ENCODE measurements at regions not wholly inside any gene's neighbourhood (a gene's known extent, or its start where the extent isn't known, plus 50 kb on each side); places are given as distances from the start of the nearest gene placed in this dataset.
A peak's percentile ranks its signal among the peaks of the same experiment; 100 is the strongest.

GRCh38 chr11:70717936-70718595 is 319.7 kb downstream of the CTTN start:
- H3K4me2 ChIP-seq (ENCODE audit: low read length), result peak overlapping the region; percentile 53
- H2AFZ ChIP-seq (ENCODE audit: low read depth, low read length), result no peak overlapping the region
- H3K9ac ChIP-seq (ENCODE audit: low read length), result peak overlapping the region; percentile 58
- no peaks in the 10 kb centered on the region for H3K36me3 ChIP-seq (ENCODE audit: insufficient read depth, low read length)
- H3F3A ChIP-seq (ENCODE audit: insufficient read depth, low read length, poor library complexity, severe bottlenecking), result no peaks in the 10 kb centered on the region
- H3K27ac ChIP-seq (ENCODE audit: low read length), result peak overlapping the region; percentile 90
- no peaks in the 10 kb centered on the region for H3K9me3 ChIP-seq (ENCODE audit: low read length)
- H3K9me2 ChIP-seq (ENCODE audit: insufficient read depth, low read length), result no peaks in the 10 kb centered on the region
- H3K27me3 ChIP-seq (ENCODE audit: insufficient read depth, low read depth, low read length), result no peaks in the 10 kb centered on the region
- TF ChIP-seq MXI1 (conservative IDR thresholded peaks at IDR 0.05; ENCODE audit: poor library complexity, severe bottlenecking), result no peak
- no peak for TF ChIP-seq TAF1 (IDR thresholded peaks at IDR 0.05; ENCODE audit: low read depth)
- peak; percentile 84 for TF ChIP-seq EP300 (conservative IDR thresholded peaks at IDR 0.05; ENCODE audit: poor library complexity, severe bottlenecking)
- TF ChIP-seq POLR2AphosphoS5 (IDR thresholded peaks at IDR 0.05), result peak; percentile 81
- peak; percentile 34 for TF ChIP-seq RAD21 (conservative IDR thresholded peaks at IDR 0.05)
- no peak for TF ChIP-seq EZH2 (IDR thresholded peaks at IDR 0.05; ENCODE audit: borderline replicate concordance, insufficient read depth, low read length, poor library complexity, severe bottlenecking)
- no peak for TF ChIP-seq SMC3 (conservative IDR thresholded peaks at IDR 0.05; ENCODE audit: poor library complexity)
- TF ChIP-seq, protein P1, sequence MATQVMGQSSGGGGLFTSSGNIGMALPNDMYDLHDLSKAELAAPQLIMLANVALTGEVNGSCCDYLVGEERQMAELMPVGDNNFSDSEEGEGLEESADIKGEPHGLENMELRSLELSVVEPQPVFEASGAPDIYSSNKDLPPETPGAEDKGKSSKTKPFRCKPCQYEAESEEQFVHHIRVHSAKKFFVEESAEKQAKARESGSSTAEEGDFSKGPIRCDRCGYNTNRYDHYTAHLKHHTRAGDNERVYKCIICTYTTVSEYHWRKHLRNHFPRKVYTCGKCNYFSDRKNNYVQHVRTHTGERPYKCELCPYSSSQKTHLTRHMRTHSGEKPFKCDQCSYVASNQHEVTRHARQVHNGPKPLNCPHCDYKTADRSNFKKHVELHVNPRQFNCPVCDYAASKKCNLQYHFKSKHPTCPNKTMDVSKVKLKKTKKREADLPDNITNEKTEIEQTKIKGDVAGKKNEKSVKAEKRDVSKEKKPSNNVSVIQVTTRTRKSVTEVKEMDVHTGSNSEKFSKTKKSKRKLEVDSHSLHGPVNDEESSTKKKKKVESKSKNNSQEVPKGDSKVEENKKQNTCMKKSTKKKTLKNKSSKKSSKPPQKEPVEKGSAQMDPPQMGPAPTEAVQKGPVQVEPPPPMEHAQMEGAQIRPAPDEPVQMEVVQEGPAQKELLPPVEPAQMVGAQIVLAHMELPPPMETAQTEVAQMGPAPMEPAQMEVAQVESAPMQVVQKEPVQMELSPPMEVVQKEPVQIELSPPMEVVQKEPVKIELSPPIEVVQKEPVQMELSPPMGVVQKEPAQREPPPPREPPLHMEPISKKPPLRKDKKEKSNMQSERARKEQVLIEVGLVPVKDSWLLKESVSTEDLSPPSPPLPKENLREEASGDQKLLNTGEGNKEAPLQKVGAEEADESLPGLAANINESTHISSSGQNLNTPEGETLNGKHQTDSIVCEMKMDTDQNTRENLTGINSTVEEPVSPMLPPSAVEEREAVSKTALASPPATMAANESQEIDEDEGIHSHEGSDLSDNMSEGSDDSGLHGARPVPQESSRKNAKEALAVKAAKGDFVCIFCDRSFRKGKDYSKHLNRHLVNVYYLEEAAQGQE (IDR thresholded peaks at IDR 0.05; ENCODE audit: borderline replicate concordance), result peak; percentile 55
- no peak for TF ChIP-seq CTCF (IDR thresholded peaks at IDR 0.05; ENCODE audit: poor library complexity, severe bottlenecking)
- no peaks in the 10 kb centered on the region for H4K20me1 ChIP-seq (ENCODE audit: insufficient read depth)
- H3K79me2 ChIP-seq (replicated peaks; ENCODE audit: insufficient read depth, low read length), result peaks cover 18% of the 10 kb centered on the region
- H3K4me3 ChIP-seq (ENCODE audit: low read length), result peak overlapping the region; percentile 54

DNA sequence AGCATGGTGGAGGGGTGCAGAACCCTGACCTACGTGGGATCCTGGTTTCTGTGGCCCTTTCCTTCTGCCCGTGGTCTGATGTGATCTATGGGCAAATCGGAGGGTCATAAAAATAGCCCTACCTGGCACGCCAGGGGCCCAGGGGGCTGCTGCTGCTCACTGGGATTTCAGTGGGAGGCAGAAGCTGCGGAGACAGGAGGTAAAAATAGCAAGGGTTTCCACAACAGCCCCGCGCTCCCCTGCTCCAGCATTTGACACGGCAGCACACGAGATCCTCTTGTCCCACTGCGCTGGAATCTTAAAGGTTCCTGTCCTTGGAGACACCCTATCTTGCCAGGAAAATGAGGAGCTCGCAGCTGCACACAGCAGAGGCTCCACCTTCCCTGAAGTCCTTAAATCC is 321.2 kb downstream of the CTTN start:
- H3K27ac ChIP-seq (ENCODE audit: low read length), result peak overlapping the region; percentile 90
- peaks cover 18% of the 10 kb centered on the region for H3K79me2 ChIP-seq (replicated peaks; ENCODE audit: insufficient read depth, low read length)
- H3K27me3 ChIP-seq (ENCODE audit: insufficient read depth, low read depth, low read length), result no peaks in the 10 kb centered on the region
- no peak for TF ChIP-seq SMC3 (conservative IDR thresholded peaks at IDR 0.05; ENCODE audit: poor library complexity)
- no peaks in the 10 kb centered on the region for H3K36me3 ChIP-seq (ENCODE audit: insufficient read depth, low read length)
- H3K9ac ChIP-seq (ENCODE audit: low read length), result peak overlapping the region; percentile 10
- H2AFZ ChIP-seq (ENCODE audit: low read depth, low read length), result no peak overlapping the region
- H3K9me2 ChIP-seq (ENCODE audit: insufficient read depth, low read length), result no peaks in the 10 kb centered on the region
- H3K4me3 ChIP-seq (ENCODE audit: low read length), result no peak overlapping the region
- no peaks in the 10 kb centered on the region for H3K9me3 ChIP-seq (ENCODE audit: low read length)
- no peaks in the 10 kb centered on the region for H3F3A ChIP-seq (ENCODE audit: insufficient read depth, low read length, poor library complexity, severe bottlenecking)
- H4K20me1 ChIP-seq (ENCODE audit: insufficient read depth), result no peaks in the 10 kb centered on the region
- no peak overlapping the region for H3K4me2 ChIP-seq (ENCODE audit: low read length)
